ENCODE measurements at regions not wholly inside any gene's neighbourhood (a gene's known extent, or its start where the extent isn't known, plus 50 kb on each side); places are given as distances from the start of the nearest gene placed in this dataset.

GRCh38 chr3:171535799-171536198, 75.6 kb upstream of the TNIK start:
- Histone ChIP-seq H3K27ac (no peak overlapping the region), H3K9me3 (no peaks in the 10 kb centered on the region), H3K27me3 (no peaks in the 10 kb centered on the region), H3K4me3 (no peak overlapping the region), H3K4me1 (no peaks in the 10 kb centered on the region), H3K36me3 (no peaks in the 10 kb centered on the region)
- DNase-seq (no peak), ATAC-seq (no peak)
- intact Hi-C loops (cut with DNase I): no loop called here
- WGBS (ENCODE audit: insufficient coverage, low coverage, low lambda C conversion rate, missing lambda C conversion rate): 64% methylated on average over 2 of the region's 2 CpGs
- TF ChIP-seq POLR2A (IDR thresholded peaks at IDR 0.05): no peak
- TF ChIP-seq, protein P1, sequence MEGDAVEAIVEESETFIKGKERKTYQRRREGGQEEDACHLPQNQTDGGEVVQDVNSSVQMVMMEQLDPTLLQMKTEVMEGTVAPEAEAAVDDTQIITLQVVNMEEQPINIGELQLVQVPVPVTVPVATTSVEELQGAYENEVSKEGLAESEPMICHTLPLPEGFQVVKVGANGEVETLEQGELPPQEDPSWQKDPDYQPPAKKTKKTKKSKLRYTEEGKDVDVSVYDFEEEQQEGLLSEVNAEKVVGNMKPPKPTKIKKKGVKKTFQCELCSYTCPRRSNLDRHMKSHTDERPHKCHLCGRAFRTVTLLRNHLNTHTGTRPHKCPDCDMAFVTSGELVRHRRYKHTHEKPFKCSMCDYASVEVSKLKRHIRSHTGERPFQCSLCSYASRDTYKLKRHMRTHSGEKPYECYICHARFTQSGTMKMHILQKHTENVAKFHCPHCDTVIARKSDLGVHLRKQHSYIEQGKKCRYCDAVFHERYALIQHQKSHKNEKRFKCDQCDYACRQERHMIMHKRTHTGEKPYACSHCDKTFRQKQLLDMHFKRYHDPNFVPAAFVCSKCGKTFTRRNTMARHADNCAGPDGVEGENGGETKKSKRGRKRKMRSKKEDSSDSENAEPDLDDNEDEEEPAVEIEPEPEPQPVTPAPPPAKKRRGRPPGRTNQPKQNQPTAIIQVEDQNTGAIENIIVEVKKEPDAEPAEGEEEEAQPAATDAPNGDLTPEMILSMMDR (IDR thresholded peaks at IDR 0.05): no peak

DNA sequence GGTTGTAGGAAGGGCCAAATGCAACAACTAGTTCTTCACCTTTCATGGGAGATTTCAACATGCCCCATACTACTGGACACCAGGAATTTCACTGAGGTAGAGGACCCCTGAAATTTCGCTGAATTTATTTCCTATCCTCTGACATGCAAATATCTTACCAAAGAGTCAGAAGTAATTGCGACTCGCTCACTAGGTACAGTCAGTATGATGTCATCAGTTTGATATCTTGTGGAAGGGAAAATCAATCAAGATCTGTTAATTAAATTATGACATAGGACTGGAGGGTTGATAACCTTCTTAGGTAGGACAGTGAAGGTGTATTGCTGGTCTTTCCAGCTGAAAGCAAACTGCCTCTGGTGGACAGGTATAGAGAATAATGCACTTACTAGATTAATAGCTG, 74.9 kb upstream of the TNIK start:
- Histone ChIP-seq H3K4me1 (no peaks in the 10 kb centered on the region), H3K36me3 (no peaks in the 10 kb centered on the region), H3K9me3 (no peaks in the 10 kb centered on the region), H3K27ac (no peak overlapping the region), H3K27me3 (no peaks in the 10 kb centered on the region), H3K4me3 (no peak overlapping the region)
- intact Hi-C loops (cut with DNase I): no loop called here
- no peak for DNase-seq
- ATAC-seq: no peak
- TF ChIP-seq, protein P1 (IDR thresholded peaks at IDR 0.05): no peak
- TF ChIP-seq POLR2A (IDR thresholded peaks at IDR 0.05): no peak
- WGBS (ENCODE audit: insufficient coverage, low coverage, low lambda C conversion rate, missing lambda C conversion rate): 64% methylated on average over 3 of the region's 3 CpGs

DNA sequence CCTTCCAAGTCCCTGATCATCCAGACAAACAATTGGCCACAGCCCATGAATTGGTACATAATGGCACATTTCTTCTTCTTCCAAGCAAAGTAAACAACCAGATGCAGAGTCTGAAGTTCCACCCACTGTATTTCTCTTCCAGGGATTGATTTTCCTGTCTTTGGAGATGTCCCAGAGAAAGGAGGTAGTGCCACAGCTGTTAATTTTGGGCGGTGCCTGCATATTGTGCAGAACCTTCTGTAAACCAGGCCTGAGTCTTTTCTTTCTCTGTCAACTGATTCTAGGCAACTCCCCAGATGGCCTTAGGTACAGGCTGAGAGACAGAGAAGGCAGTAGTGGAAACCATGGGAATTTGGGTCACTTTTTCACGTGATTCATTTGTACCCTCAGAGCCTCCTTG, 73.5 kb upstream of the TNIK start:
- no peak for ATAC-seq
- Histone ChIP-seq H3K36me3 (no peaks in the 10 kb centered on the region), H3K4me1 (no peaks in the 10 kb centered on the region), H3K27me3 (no peaks in the 10 kb centered on the region), H3K4me3 (no peak overlapping the region), H3K9me3 (no peaks in the 10 kb centered on the region), H3K27ac (no peak overlapping the region)
- no peak for TF ChIP-seq POLR2A (IDR thresholded peaks at IDR 0.05)
- TF ChIP-seq, protein P1 (IDR thresholded peaks at IDR 0.05): no peak
- WGBS (ENCODE audit: insufficient coverage, low coverage, low lambda C conversion rate, missing lambda C conversion rate): 81% methylated on average over 2 of the region's 2 CpGs
- intact Hi-C loops (cut with DNase I): no loop called here
- no peak for DNase-seq

- Histone ChIP-seq H3K27me3 (no peaks in the 10 kb centered on the region), H3K4me1 (no peaks in the 10 kb centered on the region), H3K4me3 (no peak overlapping the region), H3K9me3 (no peaks in the 10 kb centered on the region), H3K36me3 (no peaks in the 10 kb centered on the region), H3K27ac (no peak overlapping the region)
- DNase-seq (no peak), ATAC-seq (no peak)
- intact Hi-C loops (cut with DNase I): no loop called here
- 33% methylated on average over 1 of the region's 1 CpG for WGBS (ENCODE audit: insufficient coverage, low coverage, low lambda C conversion rate, missing lambda C conversion rate)
- TF ChIP-seq POLR2A (IDR thresholded peaks at IDR 0.05): no peak
- TF ChIP-seq, protein P1 (IDR thresholded peaks at IDR 0.05): no peak
Measured at GRCh38 chr3:171532294-171532693, 72.1 kb upstream of the TNIK start.

- no peak for DNase-seq
- H3K27ac ChIP-seq: no peak overlapping the region
Measured at GRCh38 chr3:171531716-171532115, 71.5 kb upstream of the TNIK start.

More at GRCh38 chr3:171531716-171532115, 71.5 kb upstream of the TNIK start:
- no peak for ATAC-seq
- no peaks in the 10 kb centered on the region for H3K9me3 ChIP-seq
- no peaks in the 10 kb centered on the region for H3K27me3 ChIP-seq
- intact Hi-C loops (cut with DNase I): no loop called here
- no peak overlapping the region for H3K4me3 ChIP-seq
- 100% methylated on average over 1 of the region's 2 CpGs for WGBS (ENCODE audit: insufficient coverage, low coverage, low lambda C conversion rate, missing lambda C conversion rate)
- H3K4me1 ChIP-seq: no peaks in the 10 kb centered on the region
- H3K36me3 ChIP-seq: no peaks in the 10 kb centered on the region
- TF ChIP-seq POLR2A (IDR thresholded peaks at IDR 0.05): no peak
- TF ChIP-seq, protein P1 (IDR thresholded peaks at IDR 0.05): no peak
